ENCODE measurements at regions not wholly inside any gene's neighbourhood (a gene's known extent, or its start where the extent isn't known, plus 50 kb on each side); places are given as distances from the start of the nearest gene placed in this dataset.

DNA sequence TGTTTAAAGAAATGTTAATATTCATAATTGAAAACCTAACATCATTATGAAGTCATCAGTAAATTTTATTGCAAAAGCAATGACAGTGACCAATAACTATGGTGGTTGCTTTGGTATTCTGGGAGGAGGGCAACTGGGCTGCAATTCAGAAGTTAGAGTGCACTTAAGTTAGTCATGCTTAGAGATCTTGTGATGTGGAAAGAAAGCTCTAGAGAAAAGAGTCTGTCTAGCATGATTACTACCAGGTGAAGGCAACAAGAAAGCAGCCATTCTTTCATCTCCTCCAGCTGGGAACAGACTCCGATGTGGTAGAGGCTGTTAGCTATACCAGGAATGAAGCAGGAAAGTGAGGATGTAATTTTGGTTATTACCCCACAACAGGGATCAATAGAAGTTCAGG lies 625.6 kb downstream of the SI start:
- no peak for DNase-seq
- Histone ChIP-seq H3K9me3 (no peaks in the 10 kb centered on the region), H3K4me3 (no peak overlapping the region), H3K27ac (no peak overlapping the region), H3K27me3 (no peaks in the 10 kb centered on the region), H3K36me3 (no peaks in the 10 kb centered on the region), H3K4me1 (no peaks in the 10 kb centered on the region)
- TF ChIP-seq, protein P1, sequence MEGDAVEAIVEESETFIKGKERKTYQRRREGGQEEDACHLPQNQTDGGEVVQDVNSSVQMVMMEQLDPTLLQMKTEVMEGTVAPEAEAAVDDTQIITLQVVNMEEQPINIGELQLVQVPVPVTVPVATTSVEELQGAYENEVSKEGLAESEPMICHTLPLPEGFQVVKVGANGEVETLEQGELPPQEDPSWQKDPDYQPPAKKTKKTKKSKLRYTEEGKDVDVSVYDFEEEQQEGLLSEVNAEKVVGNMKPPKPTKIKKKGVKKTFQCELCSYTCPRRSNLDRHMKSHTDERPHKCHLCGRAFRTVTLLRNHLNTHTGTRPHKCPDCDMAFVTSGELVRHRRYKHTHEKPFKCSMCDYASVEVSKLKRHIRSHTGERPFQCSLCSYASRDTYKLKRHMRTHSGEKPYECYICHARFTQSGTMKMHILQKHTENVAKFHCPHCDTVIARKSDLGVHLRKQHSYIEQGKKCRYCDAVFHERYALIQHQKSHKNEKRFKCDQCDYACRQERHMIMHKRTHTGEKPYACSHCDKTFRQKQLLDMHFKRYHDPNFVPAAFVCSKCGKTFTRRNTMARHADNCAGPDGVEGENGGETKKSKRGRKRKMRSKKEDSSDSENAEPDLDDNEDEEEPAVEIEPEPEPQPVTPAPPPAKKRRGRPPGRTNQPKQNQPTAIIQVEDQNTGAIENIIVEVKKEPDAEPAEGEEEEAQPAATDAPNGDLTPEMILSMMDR (IDR thresholded peaks at IDR 0.05) = no peak
- ATAC-seq = no peak
- intact Hi-C loops (cut with DNase I) = no loop called here

DNA sequence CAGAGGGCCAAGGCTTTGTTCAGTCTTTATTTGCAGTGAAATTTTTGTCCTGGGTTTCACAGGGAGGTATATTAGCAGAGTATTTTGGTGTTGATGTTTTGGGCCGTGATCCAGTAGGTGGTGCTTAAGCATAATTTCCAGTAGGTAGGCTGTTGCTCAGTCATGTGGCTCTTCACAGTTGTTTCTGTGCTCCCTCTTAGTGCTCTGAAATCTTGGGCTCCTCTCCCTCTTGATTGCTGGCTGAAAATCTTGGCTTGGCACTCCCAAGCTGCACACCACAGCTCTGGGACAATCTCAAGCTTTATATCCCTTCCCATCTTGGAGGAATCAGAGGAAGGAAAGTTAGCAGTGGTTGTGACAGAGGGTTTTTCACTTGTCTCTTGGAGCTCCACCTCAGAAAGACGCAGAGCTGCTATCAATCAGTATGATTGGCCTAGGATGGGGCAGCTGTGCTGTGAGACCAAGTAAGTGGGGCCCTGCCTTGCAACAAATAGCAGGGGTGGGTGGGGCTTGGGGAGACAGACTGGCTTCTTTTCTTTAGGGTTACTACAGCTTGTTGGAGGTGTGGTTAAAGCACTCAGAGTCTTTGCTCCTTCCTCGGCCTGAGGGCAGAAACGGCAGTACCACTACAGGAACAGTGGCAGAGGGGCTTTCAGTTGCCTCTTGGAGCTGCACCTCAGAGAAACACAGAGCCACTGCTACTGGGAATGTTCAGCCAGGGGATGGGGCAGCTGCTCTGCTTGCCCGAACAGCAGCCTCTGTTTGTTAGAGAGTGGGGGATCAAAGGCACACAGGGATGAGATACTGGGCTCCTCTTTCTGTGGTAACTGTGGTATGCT lies 627.0 kb downstream of the SI start:
- Histone ChIP-seq H3K36me3 (no peaks in the 10 kb centered on the region), H3K27ac (no peak overlapping the region), H3K4me1 (no peaks in the 10 kb centered on the region), H3K9me3 (no peaks in the 10 kb centered on the region), H3K4me3 (no peak overlapping the region), H3K27me3 (no peaks in the 10 kb centered on the region)
- no peak for ATAC-seq
- DNase-seq = peak; percentile 28
- TF ChIP-seq, protein P1 (IDR thresholded peaks at IDR 0.05) = no peak
- intact Hi-C loops (cut with DNase I) = no loop called here

DNA sequence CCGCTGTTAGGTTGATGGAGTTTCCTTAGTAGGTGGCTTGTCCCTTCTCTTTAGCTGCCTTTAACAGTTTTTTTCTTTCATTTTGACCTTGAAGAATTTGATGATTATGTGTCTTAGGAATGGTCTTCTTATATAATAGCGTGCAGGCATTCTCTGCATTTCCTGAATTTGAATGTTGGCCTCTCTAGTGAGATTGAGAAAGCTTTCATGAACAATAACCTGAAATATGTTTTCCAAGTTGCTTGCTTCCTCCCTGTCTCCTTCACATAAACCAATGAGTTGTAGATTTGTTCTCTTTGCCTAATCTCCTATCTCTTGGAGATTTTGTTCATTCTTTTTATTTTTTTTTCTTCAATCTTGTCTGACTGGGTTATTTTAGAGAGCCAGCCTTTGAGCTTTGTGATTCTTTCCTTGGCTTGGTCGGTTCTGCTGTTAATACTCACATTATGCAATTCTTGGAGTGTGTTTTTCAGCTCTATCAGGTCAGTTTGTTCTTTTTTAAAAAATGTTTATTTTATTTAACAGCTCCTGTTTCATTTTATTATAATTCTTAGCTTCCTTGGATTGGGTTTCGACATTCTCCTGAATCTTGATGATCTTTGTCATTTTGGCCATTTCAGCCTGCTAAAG lies 627.9 kb downstream of the SI start:
- Histone ChIP-seq H3K27ac (no peak overlapping the region), H3K9me3 (no peaks in the 10 kb centered on the region), H3K27me3 (no peaks in the 10 kb centered on the region), H3K4me1 (no peaks in the 10 kb centered on the region), H3K36me3 (no peaks in the 10 kb centered on the region), H3K4me3 (no peak overlapping the region)
- intact Hi-C loops (cut with DNase I) = no loop called here
- DNase-seq (no peak), ATAC-seq (no peak)
- TF ChIP-seq, protein P1 (IDR thresholded peaks at IDR 0.05) = no peak

DNA sequence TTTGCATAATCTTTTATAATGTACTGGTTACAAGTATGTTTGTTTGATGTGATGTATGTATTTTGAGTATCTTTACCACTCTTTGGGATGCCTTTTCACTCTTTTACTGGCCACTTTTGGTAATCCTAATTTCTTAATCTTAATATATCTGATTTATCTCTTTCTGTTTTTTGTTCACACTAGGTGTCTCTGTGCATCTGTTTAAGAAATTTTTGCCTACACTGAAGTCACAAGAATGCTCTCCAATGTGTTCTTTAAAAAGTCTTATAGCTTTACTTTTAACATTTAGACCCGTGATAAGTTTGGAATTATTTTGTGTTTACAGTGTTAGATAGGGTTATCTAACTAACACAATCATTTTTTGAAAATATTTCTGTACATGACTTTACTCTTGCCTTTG lies 659.1 kb downstream of the SI start:
- TF ChIP-seq, protein P1 (IDR thresholded peaks at IDR 0.05) = no peak
- H3K27ac ChIP-seq = no peak overlapping the region

DNA sequence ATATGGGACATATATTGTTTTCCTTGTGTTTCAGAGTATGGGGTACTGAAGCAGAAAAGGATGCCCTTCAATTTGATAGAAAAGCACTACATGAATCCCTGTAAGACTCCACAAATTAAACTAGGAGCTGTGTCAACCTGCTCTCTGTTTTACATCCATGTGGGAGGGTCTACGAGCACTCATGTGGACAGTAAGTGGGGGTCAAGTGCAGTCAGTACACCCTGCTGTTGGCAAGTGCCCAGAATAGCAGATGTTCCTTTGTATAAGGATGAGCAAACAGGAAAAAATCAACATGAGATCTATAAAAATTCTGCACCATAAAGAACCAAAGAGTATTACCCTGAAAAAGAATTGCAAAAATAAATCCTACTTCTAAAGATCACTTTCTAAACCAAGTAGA lies 659.9 kb downstream of the SI start:
- no peak for ATAC-seq
- H3K36me3 ChIP-seq = no peaks in the 10 kb centered on the region
- no peaks in the 10 kb centered on the region for H3K27me3 ChIP-seq
- TF ChIP-seq, protein P1 (IDR thresholded peaks at IDR 0.05) = no peak
- H3K4me3 ChIP-seq = no peak overlapping the region
- DNase-seq = no peak
- H3K4me1 ChIP-seq = no peaks in the 10 kb centered on the region
- H3K9me3 ChIP-seq = no peaks in the 10 kb centered on the region
- H3K27ac ChIP-seq = no peak overlapping the region
- intact Hi-C loops (cut with DNase I) = no loop called here

More for the DNA sequence above, 659.1 kb downstream of the SI start:
- ATAC-seq (no peak), DNase-seq (no peak)
- H3K4me3 ChIP-seq = no peak overlapping the region
- no peaks in the 10 kb centered on the region for H3K4me1 ChIP-seq
- no peaks in the 10 kb centered on the region for H3K36me3 ChIP-seq
- intact Hi-C loops (cut with DNase I) = no loop called here
- H3K27me3 ChIP-seq = no peaks in the 10 kb centered on the region
- no peaks in the 10 kb centered on the region for H3K9me3 ChIP-seq

Measured in upper lobe of right lung (tissue), 1 donor.